ENCODE measurements at regions not wholly inside any gene's neighbourhood (a gene's known extent, or its start where the extent isn't known, plus 50 kb on each side); places are given as distances from the start of the nearest gene placed in this dataset.

- no peak for DNase-seq
- Mint-ChIP-seq H3K27me3 (ENCODE audit: low read depth in 3 of 3) (peaks cover 0 to 2% (median 1%) of the 10 kb centered on the region in 3 donors), H3K4me3 (no peak overlapping the region), H3K36me3 (no peaks in the 10 kb centered on the region), H3K27ac (no peak overlapping the region), H3K4me1 (peaks cover 3% of the 10 kb centered on the region), H3K9me3 (no peaks in the 10 kb centered on the region)
- H3K79me2 ChIP-seq (ENCODE audit: insufficient read depth, low read length): no peaks in the 10 kb centered on the region
- H3K9me3 ChIP-seq (replicated peaks in 1 of 2; ENCODE audit: control insufficient read depth in 1 of 2, insufficient read depth in 1 of 2, low read length in 2 of 2): no peaks in the 10 kb centered on the region
- H4K20me1 ChIP-seq (ENCODE audit: insufficient read depth, low read length): no peaks in the 10 kb centered on the region
- no peak overlapping the region for H3K9ac ChIP-seq (ENCODE audit: insufficient read depth, low read length, poor library complexity, severe bottlenecking)
- no peaks in the 10 kb centered on the region for H3K27me3 ChIP-seq (ENCODE audit: control insufficient read depth in 2 of 2, insufficient read depth in 2 of 2, low read length in 2 of 2)
- H3K4me1 ChIP-seq (ENCODE audit: control insufficient read depth in 1 of 2, insufficient read depth in 2 of 2, low read length in 2 of 2): no peaks in the 10 kb centered on the region
- H3K4me3 ChIP-seq (replicated peaks in 1 of 3; ENCODE audit: low read depth in 2 of 3, low read length in 3 of 3): no peak overlapping the region
- no peak overlapping the region for H2AFZ ChIP-seq (ENCODE audit: insufficient read depth, low read depth, low read length, poor library complexity, severe bottlenecking)
- intact Hi-C loops (cut with micrococcal nuclease): no loop called here
- 75% methylated on average over 3 of the region's 4 CpGs for WGBS (ENCODE audit: insufficient coverage)
- no peaks in the 10 kb centered on the region for H3K36me3 ChIP-seq (replicated peaks in 1 of 2; ENCODE audit: control insufficient read depth in 1 of 2, insufficient read depth in 2 of 2, low read length in 2 of 2)
- no peak for TF ChIP-seq CTCF (IDR thresholded peaks at IDR 0.05)
- H3K27ac ChIP-seq (ENCODE audit: low read depth in 1 of 2, low read length in 2 of 2): no peak overlapping the region
- H3K4me2 ChIP-seq (replicated peaks; ENCODE audit: extremely low read depth, low read length, poor library complexity, severe bottlenecking): no peak overlapping the region
Measured at GRCh38 chr2:88826399-88826798, 134.9 kb downstream of the RPIA start.

GRCh38 chr2:88827821-88828220, 136.3 kb downstream of the RPIA start:
- Histone ChIP-seq H3K4me1 (ENCODE audit: control insufficient read depth in 1 of 2, insufficient read depth in 2 of 2, low read length in 2 of 2) (no peaks in the 10 kb centered on the region), H3K4me3 (replicated peaks in 1 of 3; ENCODE audit: low read depth in 2 of 3, low read length in 3 of 3) (no peak overlapping the region), H3K9ac (ENCODE audit: insufficient read depth, low read length, poor library complexity, severe bottlenecking) (no peak overlapping the region), H3K4me2 (replicated peaks; ENCODE audit: extremely low read depth, low read length, poor library complexity, severe bottlenecking) (no peak overlapping the region), H2AFZ (ENCODE audit: insufficient read depth, low read depth, low read length, poor library complexity, severe bottlenecking) (no peak overlapping the region), H3K9me3 (replicated peaks in 1 of 2; ENCODE audit: control insufficient read depth in 1 of 2, insufficient read depth in 1 of 2, low read length in 2 of 2) (no peaks in the 10 kb centered on the region), H4K20me1 (ENCODE audit: insufficient read depth, low read length) (no peaks in the 10 kb centered on the region), H3K79me2 (ENCODE audit: insufficient read depth, low read length) (no peaks in the 10 kb centered on the region), H3K27ac (ENCODE audit: low read depth in 1 of 2, low read length in 2 of 2) (no peak overlapping the region), H3K27me3 (ENCODE audit: control insufficient read depth in 2 of 2, insufficient read depth in 2 of 2, low read length in 2 of 2) (no peaks in the 10 kb centered on the region), H3K36me3 (replicated peaks in 1 of 2; ENCODE audit: control insufficient read depth in 1 of 2, insufficient read depth in 2 of 2, low read length in 2 of 2) (no peaks in the 10 kb centered on the region)
- Mint-ChIP-seq H3K9me3 (no peaks in the 10 kb centered on the region), H3K27ac (no peak overlapping the region), H3K27me3 (ENCODE audit: low read depth in 3 of 3) (peaks cover 0 to 2% (median 2%) of the 10 kb centered on the region in 3 donors), H3K4me3 (no peak overlapping the region), H3K36me3 (no peaks in the 10 kb centered on the region), H3K4me1 (peaks cover 6% of the 10 kb centered on the region)
- intact Hi-C loops (cut with micrococcal nuclease): no loop called here
- DNase-seq: no peak
- no CpG with 5 or more reads among the region's 6 CpGs for WGBS (ENCODE audit: insufficient coverage)
- no peak for TF ChIP-seq CTCF (IDR thresholded peaks at IDR 0.05)

Data from CD14-positive monocyte (primary cell).